HCT116 (cell line): ENCODE measurements at regions not wholly inside any gene's neighbourhood (a gene's known extent, or its start where the extent isn't known, plus 50 kb on each side); places are given as distances from the start of the nearest gene placed in this dataset.
"Not testable (repeated sequence)": the region's sequence is repeated elsewhere in the genome, so short reads cannot be mapped to it uniquely, and the experiment has no call there.

Experiments used
- CBX3 ChIP-seq: IDR thresholded peaks from 2 replicates; pipeline ENCODE4 v1.6.1; 2012; ENCODE audit warnings: low read depth
- EZH2 ChIP-seq: fragments of 200-600 bp; sonication (generic); IDR thresholded peaks from 2 replicates; pipeline ENCODE4 v1.6.1; 2017; ENCODE audit warnings: antibody characterized with exemption, mixed run types
- FOSL1 ChIP-seq: IDR thresholded peaks from 2 replicates; pipeline ENCODE4 v1.6.1; 2012; ENCODE audit warnings: low read depth
- POLR2A ChIP-seq: IDR thresholded peaks from 2 replicates; pipeline ENCODE4 v1.7.0; 2011; ENCODE audit warnings: borderline replicate concordance; ENCODE audit not compliant: insufficient read depth, insufficient read length; ENCODE audit errors: extremely low read depth
- POLR2AphosphoS5 ChIP-seq: IDR thresholded peaks from 2 replicates; pipeline ENCODE4 v1.6.1; 2011; ENCODE audit warnings: mild to moderate bottlenecking, low read depth, low read length, moderate library complexity
- SIN3A ChIP-seq: IDR thresholded peaks from 2 replicates; pipeline ENCODE4 v1.6.1; 2012; ENCODE audit warnings: low read depth
- SRF ChIP-seq: IDR thresholded peaks from 2 replicates; pipeline ENCODE4 v1.6.1; 2012; ENCODE audit warnings: low read depth
- TCF7L2 ChIP-seq: IDR thresholded peaks from 2 replicates; pipeline ENCODE4 v1.7.0; 2011; ENCODE audit warnings: borderline replicate concordance, inconsistent platforms; ENCODE audit not compliant: insufficient read depth, insufficient read length; ENCODE audit errors: extremely low read depth
- ZFX ChIP-seq: fragments of 450-650 bp; IDR thresholded peaks from 2 replicates; pipeline ENCODE4 v1.6.1; 2017
- ZNF274 ChIP-seq: fragments of 200-500 bp; sonication (Bioruptor generic); IDR thresholded peaks from 2 replicates; pipeline ENCODE4 v1.6.1; 2014; ENCODE audit warnings: mild to moderate bottlenecking, low read depth, low read length, inconsistent platforms
- TF ChIP-seq, protein P1 (sequence below), 3 experiments: fragments of 200-600 bp in 1 of 3; sonication (generic) in 1 of 3; IDR thresholded peaks in 2 of 3; conservative IDR thresholded peaks in 1 of 3; 2 replicates each; pipeline ENCODE4 v1.5.1; 2012 to 2017; ENCODE audit warnings: low read depth in 2 of 3, low read length in 2 of 3, antibody characterized with exemption in 1 of 3, borderline replicate concordance in 1 of 3, control low read depth in 1 of 3, mild to moderate bottlenecking in 1 of 3, mixed read lengths in 1 of 3, mixed run types in 1 of 3, moderate library complexity in 1 of 3; ENCODE audit not compliant: insufficient read depth in 1 of 3
- TF ChIP-seq, protein P2 (sequence below): IDR thresholded peaks from 2 replicates; pipeline ENCODE4 v1.6.1; 2012

DNA sequence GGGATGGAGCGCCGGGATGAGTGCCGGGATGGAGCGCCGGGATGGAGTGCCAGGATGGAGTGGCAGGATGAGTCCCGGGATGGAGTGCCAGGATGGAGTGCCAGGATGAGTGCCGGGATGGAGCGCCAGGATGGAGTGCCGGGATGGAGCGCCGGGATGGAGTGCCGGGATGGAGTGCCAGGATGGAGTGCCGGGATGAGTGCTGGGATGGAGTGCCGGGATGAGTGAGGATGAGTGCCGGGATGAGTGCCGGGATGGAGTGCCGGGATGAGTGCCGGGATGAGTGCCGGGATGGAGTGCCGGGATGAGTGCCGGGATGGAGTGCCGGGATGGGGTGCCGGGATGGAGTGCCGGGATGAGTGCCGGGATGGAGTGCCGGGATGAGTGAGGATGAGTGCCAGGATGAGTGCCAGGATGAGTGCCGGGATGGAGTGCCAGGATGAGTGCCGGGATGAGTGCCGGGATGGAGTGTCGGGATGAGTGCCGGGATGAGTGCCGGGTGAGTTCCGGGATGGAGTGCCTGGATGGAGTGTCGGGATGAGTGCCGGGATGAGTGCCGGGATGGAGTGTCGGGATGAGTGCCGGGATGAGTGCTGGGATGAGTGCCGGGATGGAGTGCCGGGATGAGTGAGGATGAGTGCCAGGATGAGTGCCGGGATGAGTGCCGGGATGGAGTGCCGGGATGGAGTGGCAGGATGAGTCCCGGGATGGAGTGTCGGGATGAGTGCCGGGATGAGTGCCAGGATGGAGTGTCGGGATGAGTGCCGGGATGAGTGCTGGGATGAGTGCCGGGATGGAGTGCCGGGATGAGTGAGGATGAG is 52.9 kb upstream of the HELT start:
- not testable (repeated sequence) for TF ChIP-seq POLR2AphosphoS5, SRF, EZH2, POLR2A, FOSL1, ZNF274, ZFX, SIN3A, TCF7L2, CBX3
- TF ChIP-seq, protein P1, sequence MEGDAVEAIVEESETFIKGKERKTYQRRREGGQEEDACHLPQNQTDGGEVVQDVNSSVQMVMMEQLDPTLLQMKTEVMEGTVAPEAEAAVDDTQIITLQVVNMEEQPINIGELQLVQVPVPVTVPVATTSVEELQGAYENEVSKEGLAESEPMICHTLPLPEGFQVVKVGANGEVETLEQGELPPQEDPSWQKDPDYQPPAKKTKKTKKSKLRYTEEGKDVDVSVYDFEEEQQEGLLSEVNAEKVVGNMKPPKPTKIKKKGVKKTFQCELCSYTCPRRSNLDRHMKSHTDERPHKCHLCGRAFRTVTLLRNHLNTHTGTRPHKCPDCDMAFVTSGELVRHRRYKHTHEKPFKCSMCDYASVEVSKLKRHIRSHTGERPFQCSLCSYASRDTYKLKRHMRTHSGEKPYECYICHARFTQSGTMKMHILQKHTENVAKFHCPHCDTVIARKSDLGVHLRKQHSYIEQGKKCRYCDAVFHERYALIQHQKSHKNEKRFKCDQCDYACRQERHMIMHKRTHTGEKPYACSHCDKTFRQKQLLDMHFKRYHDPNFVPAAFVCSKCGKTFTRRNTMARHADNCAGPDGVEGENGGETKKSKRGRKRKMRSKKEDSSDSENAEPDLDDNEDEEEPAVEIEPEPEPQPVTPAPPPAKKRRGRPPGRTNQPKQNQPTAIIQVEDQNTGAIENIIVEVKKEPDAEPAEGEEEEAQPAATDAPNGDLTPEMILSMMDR (IDR thresholded peaks at IDR 0.05 in 2 of 3, conservative IDR thresholded peaks at IDR 0.05 in 1 of 3; ENCODE audit: borderline replicate concordance in 1 of 3, insufficient read depth in 1 of 3, low read depth in 2 of 3, low read length in 2 of 3) = not testable (repeated sequence)
- TF ChIP-seq, protein P2, sequence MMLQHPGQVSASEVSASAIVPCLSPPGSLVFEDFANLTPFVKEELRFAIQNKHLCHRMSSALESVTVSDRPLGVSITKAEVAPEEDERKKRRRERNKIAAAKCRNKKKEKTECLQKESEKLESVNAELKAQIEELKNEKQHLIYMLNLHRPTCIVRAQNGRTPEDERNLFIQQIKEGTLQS = not testable (repeated sequence)
